G401 (cell line): ENCODE measurements at regions not wholly inside any gene's neighbourhood (a gene's known extent, or its start where the extent isn't known, plus 50 kb on each side); places are given as distances from the start of the nearest gene placed in this dataset.

Source experiments
- DNase-seq: peaks from one replicate; pipeline ENCODE4 v3.0.0-alpha.2; 2015; ENCODE audit warnings: low spot score
- in situ Hi-C: cut with HindIII; loops from 2 replicates; pipeline ENCODE4 v1.10.0; 2016; ENCODE audit warnings: low sequenced_read_pairs, mixed read lengths

GRCh38 chr9:87108661-87109060, 161.4 kb upstream of the GAS1 start:
- in situ Hi-C loops, result no loop called here
- no peak for DNase-seq

DNA sequence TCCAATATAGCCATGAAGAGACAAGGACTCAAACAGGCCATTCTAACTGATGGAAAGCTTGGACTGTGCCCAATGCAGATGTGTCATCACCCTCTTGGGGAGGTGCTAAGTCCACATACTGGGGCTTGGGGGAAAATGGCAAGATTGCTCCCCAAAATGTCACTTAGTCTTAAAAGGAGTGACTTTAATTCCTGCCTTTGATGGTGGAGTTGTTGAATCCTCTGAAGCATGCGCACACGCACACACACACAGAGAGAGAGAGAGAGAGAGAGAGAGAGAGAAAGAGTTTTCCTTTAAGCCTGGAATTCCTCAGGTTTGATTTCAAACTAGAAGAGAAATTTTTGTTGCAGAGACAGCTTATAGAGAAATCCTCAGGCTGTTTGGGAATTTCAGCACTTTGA, 161.9 kb upstream of the GAS1 start:
- no peak for DNase-seq
- in situ Hi-C loops, result no loop called here

- in situ Hi-C loops, result no loop called here
- DNase-seq, result no peak
Measured at GRCh38 chr9:87109851-87110250, 162.5 kb upstream of the GAS1 start.

- in situ Hi-C loops, result no loop called here
- DNase-seq, result no peak
Measured at GRCh38 chr9:87111010-87111409, 163.7 kb upstream of the GAS1 start.

- no peak for DNase-seq
- in situ Hi-C loops, result no loop called here
Measured at GRCh38 chr9:87112656-87113055, 165.3 kb upstream of the GAS1 start.

GRCh38 chr9:87113874-87114273, 166.6 kb upstream of the GAS1 start:
- in situ Hi-C loops, result no loop called here

DNA sequence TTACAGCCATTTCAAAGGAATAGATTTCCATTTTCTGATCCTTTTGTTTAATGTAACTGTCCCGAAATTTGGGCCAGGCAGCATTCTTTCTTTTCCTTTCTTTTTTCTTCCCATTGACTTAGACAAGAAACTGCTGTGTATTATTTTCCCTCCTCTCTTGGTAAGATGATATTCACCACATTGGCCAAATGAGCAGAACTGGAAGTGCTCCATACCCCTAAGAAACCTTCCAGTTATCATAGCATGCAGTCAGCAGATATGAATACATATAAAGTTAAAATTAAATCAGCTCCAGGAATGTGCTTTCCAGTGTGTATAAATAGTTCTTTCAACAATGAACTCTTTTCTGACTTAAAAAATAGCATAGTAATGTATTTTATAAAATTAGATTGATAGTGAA, 168.5 kb upstream of the GAS1 start:
- no peak for DNase-seq
- in situ Hi-C loops, result no loop called here

More at GRCh38 chr9:87113874-87114273, 166.6 kb upstream of the GAS1 start:
- DNase-seq, result no peak

DNA sequence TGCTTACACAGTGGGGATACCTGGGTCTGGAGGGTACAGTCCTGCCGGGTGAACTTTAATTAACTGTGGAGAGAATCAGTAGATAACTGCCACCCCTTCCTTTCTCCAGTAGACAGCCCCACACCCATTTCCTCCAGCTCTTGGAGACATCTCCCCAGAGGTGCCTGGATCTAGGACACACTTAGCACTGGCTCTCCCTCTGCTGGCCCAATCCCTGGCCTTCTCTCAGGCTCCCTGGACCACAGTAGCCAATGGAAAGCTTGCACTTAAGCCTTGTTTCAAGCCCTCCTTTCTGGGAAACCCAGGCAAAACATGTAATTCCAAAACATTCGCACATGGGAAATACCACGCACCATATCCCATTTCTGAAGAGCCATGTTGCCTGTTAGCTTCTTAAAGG, 169.2 kb upstream of the GAS1 start:
- DNase-seq, result no peak
- in situ Hi-C loops, result no loop called here

DNA sequence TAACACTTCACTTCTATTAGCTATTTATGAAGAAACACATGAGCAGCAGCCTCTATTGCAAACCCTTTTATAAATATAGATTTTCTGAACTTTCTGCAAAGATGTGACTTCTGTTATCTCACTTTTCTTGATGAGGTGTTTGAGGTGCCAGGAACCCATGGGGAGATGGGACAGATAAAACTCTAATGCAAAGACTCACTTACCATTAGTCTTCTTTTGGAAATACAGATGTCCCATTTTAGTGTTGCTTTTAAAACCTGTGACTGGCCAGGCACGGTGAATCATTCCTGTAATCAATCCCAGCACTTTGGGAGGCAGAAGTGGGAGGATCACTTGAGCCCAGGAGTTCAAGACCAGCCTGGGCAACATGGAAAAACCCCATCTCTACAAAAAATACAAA, 171.3 kb upstream of the GAS1 start:
- DNase-seq, result no peak
- in situ Hi-C loops, result no loop called here

DNA sequence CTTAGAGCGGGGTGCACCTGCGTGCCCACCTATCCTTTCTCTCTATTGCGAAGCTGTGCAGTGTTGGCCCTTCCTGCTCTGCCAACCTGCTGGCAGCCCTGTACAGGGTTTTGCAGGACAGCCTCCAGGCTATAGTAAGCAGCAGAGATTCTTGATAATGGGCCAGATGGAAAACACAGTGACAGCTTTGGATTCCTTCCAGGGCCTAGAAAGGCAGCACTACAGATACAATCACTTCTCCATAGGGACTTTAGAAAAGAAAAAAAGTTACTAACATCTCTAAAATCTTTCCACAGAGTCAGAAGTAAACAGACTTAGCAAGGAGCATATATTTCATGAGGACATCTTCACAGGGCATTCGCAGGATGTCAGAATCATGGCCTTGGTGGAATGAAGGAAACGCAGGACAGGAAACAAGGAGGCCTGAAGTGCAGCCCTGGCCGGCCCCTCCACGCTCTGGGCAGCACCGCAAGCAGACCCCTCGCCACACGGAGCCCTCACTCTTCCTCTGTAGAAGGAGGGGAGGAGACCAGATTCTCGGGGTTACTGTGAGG, 172.1 kb upstream of the GAS1 start:
- in situ Hi-C loops, result no loop called here
- DNase-seq, result peak; percentile 11

GRCh38 chr9:87120610-87121009, 173.3 kb upstream of the GAS1 start:
- no peak for DNase-seq
- in situ Hi-C loops, result no loop called here

- DNase-seq, result no peak
- in situ Hi-C loops, result no loop called here
Measured at GRCh38 chr9:87122947-87123685, 175.8 kb upstream of the GAS1 start.

GRCh38 chr9:87123830-87124229, 176.5 kb upstream of the GAS1 start:
- in situ Hi-C loops, result no loop called here
- DNase-seq, result no peak

DNA sequence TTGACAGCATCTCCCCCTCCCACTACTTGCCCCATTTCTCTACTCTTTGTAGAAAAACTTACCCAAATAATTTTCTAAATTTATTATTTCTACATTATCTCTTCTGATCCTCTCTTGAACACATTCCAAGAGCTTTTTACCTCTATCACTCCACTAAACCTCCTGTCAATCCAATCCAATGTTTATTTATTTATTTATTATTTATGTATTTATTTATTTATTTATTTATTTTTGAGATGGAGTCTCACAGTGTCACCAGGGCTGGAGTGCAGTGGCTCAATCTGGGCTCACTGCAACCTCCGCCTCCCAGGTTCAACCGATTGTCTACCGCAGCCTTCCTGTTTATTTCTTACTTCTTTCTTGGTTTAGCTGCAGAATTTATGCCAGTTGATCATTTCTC, 178.5 kb upstream of the GAS1 start:
- no peak for DNase-seq
- in situ Hi-C loops, result no loop called here

- no peak for DNase-seq
- in situ Hi-C loops, result no loop called here
Measured at GRCh38 chr9:87127543-87127942, 180.2 kb upstream of the GAS1 start.

DNA sequence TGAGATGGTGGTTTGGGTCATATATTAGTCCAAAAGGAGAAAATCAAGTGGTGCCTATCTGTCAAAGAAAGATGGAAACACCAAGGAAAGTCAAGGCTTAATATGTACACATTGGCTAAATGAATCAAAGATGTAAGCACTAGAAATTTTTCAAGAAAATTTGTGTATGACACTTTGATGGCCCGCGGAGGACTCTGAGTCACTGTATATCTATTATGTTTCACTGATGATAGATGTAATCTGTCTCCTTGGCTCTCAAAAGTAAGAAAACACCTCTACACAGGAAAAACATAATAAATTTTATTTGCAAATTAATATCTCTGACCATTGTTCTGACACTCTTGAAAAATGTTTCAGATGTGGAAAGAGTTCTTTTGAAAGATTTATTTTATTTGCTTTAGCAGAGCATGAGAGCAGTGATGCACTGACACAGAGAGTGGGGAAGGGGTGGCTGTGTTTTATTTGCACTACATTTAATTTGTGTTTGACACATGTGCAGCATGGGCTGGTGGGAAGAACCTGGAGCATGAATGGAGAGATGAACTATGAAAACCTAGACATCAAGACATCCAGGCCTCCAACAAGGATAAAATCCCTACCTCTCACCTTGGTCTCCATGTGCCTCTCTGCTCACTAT, 180.8 kb upstream of the GAS1 start:
- no peak for DNase-seq
- in situ Hi-C loops, result no loop called here

DNA sequence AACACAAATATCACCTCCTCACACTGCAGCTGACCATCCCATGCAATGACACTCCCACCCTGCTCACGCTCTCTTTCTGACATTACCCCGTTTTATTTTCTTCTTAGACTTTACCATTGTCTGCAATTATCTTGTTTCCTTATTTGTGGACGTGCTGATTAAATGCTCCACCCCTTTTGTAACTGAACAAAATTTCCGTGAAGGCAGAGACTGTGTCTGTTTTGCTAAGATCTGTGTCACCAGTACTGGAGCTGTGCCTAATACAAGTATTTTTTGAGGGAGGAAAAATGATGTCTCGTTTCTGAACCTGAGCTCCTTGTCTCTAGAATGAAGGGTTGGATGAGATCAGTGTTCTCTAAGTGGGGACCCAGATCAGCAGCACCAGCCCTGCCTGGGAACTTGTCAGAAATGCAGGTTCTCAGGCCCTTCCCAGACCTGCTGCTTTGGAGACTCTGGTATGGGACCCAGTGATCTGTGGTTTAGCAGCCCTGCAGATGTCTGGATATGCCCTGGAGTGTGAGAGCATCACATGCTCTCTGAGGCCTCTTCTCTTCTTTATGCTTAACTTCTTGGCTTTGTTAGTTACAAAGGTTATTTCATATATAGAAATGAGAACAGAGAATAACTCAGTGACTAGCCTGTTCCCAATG, 181.7 kb upstream of the GAS1 start:
- in situ Hi-C loops, result no loop called here
- no peak for DNase-seq

- in situ Hi-C loops, result no loop called here
- DNase-seq, result no peak
Measured at GRCh38 chr9:87135074-87135473, 187.8 kb upstream of the GAS1 start.

DNA sequence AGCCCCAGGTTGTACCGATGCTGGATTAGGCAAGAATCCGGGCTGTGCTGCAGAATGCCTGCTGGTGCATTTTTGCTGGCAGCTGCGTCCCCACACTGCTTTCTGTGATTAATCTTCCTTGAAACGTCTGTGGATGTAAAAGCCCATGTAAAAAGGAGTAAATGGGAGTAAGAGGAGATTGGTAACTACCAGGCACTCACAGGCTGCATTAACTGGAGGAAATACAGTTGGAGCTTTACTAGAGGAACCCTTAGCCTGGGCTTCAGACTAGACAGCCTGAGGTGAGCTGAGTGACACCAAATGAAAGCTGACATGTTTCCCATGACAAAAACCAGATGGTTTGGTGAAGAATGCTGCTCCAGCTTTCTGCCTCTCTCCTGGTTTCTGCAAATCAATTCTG, 190.4 kb upstream of the GAS1 start:
- DNase-seq, result no peak
- in situ Hi-C loops, result no loop called here
